ENCODE measurements at regions not wholly inside any gene's neighbourhood (a gene's known extent, or its start where the extent isn't known, plus 50 kb on each side); places are given as distances from the start of the nearest gene placed in this dataset.
"Not testable (repeated sequence)": the region's sequence is repeated elsewhere in the genome, so short reads cannot be mapped to it uniquely, and the experiment has no call there.

DNA sequence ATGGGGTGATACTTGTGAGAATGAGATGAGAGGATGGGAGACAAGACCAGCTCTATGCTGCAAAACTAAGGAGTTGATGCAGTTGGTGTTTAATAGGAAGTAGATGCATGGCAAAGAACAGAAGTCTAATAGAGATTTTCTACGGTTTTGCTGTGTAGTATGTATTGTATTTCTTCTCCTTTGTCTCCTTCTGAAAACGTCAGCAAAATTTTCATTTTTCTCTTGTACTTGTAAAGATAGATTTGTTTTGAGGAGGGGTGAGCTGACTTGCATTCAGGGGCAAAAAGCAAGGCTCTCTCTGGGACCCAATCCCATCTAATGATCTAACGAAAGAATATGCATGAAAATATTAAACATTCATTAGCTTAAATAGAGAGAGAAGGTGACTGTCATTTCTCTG lies 94.6 kb upstream of the NANOGP8 start:
- Histone ChIP-seq H3K27ac (no peak overlapping the region), H3K4me3 (no peak overlapping the region), H3K27me3 (no peaks in the 10 kb centered on the region), H3K9me3 (no peaks in the 10 kb centered on the region), H3K4me1 (no peaks in the 10 kb centered on the region), H3K36me3 (no peaks in the 10 kb centered on the region)
- TF ChIP-seq EP300 (IDR thresholded peaks at IDR 0.05) (no peak), POLR2A (IDR thresholded peaks at IDR 0.05) (no peak)
- TF ChIP-seq, protein P1, sequence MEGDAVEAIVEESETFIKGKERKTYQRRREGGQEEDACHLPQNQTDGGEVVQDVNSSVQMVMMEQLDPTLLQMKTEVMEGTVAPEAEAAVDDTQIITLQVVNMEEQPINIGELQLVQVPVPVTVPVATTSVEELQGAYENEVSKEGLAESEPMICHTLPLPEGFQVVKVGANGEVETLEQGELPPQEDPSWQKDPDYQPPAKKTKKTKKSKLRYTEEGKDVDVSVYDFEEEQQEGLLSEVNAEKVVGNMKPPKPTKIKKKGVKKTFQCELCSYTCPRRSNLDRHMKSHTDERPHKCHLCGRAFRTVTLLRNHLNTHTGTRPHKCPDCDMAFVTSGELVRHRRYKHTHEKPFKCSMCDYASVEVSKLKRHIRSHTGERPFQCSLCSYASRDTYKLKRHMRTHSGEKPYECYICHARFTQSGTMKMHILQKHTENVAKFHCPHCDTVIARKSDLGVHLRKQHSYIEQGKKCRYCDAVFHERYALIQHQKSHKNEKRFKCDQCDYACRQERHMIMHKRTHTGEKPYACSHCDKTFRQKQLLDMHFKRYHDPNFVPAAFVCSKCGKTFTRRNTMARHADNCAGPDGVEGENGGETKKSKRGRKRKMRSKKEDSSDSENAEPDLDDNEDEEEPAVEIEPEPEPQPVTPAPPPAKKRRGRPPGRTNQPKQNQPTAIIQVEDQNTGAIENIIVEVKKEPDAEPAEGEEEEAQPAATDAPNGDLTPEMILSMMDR (IDR thresholded peaks at IDR 0.05): no peak
- WGBS, 2 donors: 72 to 73% methylated on average over 3 of the region's 3 CpGs
- no peak for DNase-seq (ENCODE audit: low spot score in 2 of 2)

DNA sequence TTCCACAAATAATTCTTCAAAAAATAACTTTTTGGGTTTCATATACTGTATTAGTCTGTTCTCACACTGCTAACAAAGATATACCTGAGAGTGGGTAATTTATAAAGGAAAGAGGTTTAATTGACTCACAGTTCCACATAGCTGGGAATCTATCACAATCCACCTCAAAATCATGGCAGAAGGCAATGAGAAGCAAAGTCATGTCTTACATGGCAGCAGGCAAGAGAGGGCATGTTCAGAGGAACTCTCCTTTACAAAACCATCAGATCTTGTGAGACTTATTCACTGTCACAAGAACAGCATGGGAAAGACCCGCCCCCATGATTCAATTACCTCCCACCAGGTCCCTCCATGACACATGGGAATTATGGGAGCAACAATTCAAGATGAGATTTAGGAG lies 93.1 kb upstream of the NANOGP8 start:
- not testable (repeated sequence) for H3K36me3 ChIP-seq; DNase-seq (ENCODE audit: low spot score in 2 of 2); H3K4me1 ChIP-seq; H3K9me3 ChIP-seq; H3K27ac ChIP-seq; H3K4me3 ChIP-seq; H3K27me3 ChIP-seq
- WGBS, 2 donors: 89 to 95% methylated on average over 1 of the region's 1 CpG

DNA sequence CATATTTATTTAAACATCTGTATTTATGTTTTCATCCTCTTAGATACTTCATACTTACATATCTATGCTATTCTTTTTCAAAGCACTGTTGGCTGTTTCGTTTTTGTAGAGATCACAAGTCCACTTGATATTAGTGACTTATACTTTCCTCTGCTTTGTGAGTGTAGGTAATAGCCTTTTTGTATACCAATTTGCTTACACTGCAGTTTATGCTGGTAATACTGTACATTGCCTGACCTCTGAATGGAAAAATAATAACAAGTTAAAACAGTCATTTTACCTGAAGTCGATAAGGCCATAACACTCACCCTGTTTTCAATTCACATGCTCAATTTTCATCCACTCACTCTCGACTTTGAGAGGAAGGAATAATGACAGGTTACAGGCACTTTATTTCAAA lies 89.9 kb upstream of the NANOGP8 start:
- TF ChIP-seq EP300 (IDR thresholded peaks at IDR 0.05) (no peak), POLR2A (IDR thresholded peaks at IDR 0.05) (no peak)
- TF ChIP-seq, protein P1 (IDR thresholded peaks at IDR 0.05): no peak
- H3K4me3 ChIP-seq: no peak overlapping the region
- no peaks in the 10 kb centered on the region for H3K4me1 ChIP-seq
- no peaks in the 10 kb centered on the region for H3K36me3 ChIP-seq
- H3K27me3 ChIP-seq: no peaks in the 10 kb centered on the region
- WGBS, 2 donors: 68 to 71% methylated on average over 3 of the region's 3 CpGs
- no peak overlapping the region for H3K27ac ChIP-seq
- no peaks in the 10 kb centered on the region for H3K9me3 ChIP-seq
- no peak for DNase-seq (ENCODE audit: low spot score in 2 of 2)

DNA sequence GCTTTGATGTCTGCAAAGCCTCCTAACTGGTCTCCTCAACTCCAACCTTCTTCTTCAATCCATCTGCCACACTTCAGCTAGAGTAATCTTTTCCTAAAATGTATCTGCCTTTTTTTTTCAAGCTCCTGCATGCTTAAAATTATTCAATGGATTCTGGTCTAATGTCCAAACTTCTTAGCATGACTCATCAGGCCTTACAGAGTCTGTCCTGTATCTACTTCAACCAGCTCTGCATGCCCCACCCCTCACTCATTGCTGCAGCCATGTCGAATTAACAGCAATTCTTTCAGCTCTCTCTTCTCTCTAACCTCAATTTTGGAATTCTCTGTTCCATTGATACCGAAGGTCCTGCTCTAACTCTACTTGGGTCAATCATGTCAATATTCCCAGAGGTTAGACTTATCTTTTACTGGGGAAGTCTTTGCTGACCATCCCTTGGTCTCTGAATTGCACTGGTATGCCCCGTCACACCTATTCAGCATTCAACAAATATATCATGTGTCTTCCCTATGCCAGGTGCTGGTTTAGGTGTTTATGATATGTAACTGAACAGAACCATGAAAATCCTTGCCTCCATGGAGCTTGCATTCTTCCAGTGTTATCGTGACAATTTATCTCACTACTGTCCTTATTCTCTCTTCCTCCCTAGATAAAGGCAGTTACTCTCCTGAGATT lies 88.5 kb upstream of the NANOGP8 start:
- H3K4me3 ChIP-seq: no peak overlapping the region

DNA sequence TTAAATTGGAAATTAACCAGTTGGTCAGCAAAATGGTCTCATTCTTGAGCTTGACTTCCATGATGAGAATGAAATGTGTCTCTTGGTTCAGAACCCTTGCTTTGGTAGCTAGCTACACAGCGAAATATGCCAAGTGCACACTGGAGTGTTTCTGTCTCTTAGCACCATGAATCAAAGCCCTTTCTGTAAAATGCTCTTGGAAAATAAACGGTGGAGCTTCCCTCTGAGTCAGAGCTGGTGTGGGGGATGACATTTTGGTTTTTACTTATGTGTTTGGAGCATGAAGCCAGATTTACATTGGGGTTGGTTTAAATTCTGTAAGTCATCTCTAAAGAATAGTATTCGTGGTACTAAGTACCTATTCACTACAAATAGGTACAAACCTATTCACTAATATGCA lies 85.1 kb upstream of the NANOGP8 start:
- TF ChIP-seq, protein P1 (IDR thresholded peaks at IDR 0.05): no peak
- TF ChIP-seq EP300 (IDR thresholded peaks at IDR 0.05) (no peak), POLR2A (IDR thresholded peaks at IDR 0.05) (no peak)
- no peak for DNase-seq (ENCODE audit: low spot score in 2 of 2)
- 57 to 58% methylated on average over 3 of the region's 3 CpGs for WGBS, 2 donors
- Histone ChIP-seq H3K27ac (no peak overlapping the region), H3K4me1 (peaks cover 0 to 4% (median 0%) of the 10 kb centered on the region in 4 donors), H3K36me3 (no peaks in the 10 kb centered on the region), H3K27me3 (no peaks in the 10 kb centered on the region), H3K4me3 (no peak overlapping the region), H3K9me3 (no peaks in the 10 kb centered on the region)

More for the DNA sequence above, 88.5 kb upstream of the NANOGP8 start:
- H3K27ac ChIP-seq: no peak overlapping the region
- DNase-seq (ENCODE audit: low spot score in 2 of 2): no peak
- H3K9me3 ChIP-seq: no peaks in the 10 kb centered on the region
- 66 to 73% methylated on average over 4 of the region's 4 CpGs for WGBS, 2 donors
- H3K27me3 ChIP-seq: no peaks in the 10 kb centered on the region
- H3K4me1 ChIP-seq: peaks cover 0 to 4% (median 0%) of the 10 kb centered on the region in 4 donors
- no peaks in the 10 kb centered on the region for H3K36me3 ChIP-seq
- no peak for TF ChIP-seq EP300 (IDR thresholded peaks at IDR 0.05)
- TF ChIP-seq POLR2A (IDR thresholded peaks at IDR 0.05): no peak
- TF ChIP-seq, protein P1 (IDR thresholded peaks at IDR 0.05): no peak

DNA sequence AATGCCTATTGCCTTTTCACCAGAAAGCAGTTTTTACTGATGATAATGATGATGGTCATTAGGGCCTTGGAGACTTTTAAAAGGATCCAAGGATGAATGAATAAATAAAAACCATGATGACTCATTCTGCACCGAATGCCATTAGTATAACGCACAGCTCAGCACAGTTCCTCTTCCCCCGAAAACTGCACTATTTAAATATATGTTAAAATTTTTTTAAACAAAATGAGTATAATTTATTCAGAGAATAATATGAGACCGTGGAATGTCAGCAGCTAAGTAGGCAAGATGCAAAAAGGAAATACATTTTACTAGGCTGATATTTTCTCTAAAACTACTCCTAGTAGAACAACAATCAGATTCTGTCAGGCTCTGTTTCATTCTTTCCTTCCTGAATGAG lies 83.4 kb upstream of the NANOGP8 start:
- no peak for DNase-seq (ENCODE audit: low spot score in 2 of 2)
- no peak overlapping the region for H3K4me3 ChIP-seq
- no peaks in the 10 kb centered on the region for H3K9me3 ChIP-seq
- H3K27me3 ChIP-seq: no peaks in the 10 kb centered on the region
- H3K4me1 ChIP-seq: peaks cover 0 to 4% (median 0%) of the 10 kb centered on the region in 4 donors
- H3K27ac ChIP-seq: no peak overlapping the region
- no peak for TF ChIP-seq POLR2A (IDR thresholded peaks at IDR 0.05)
- TF ChIP-seq, protein P1 (IDR thresholded peaks at IDR 0.05): no peak
- TF ChIP-seq EP300 (IDR thresholded peaks at IDR 0.05): no peak
- no peaks in the 10 kb centered on the region for H3K36me3 ChIP-seq
- 12 to 21% methylated on average over 4 of the region's 4 CpGs for WGBS, 2 donors
